Breast epithelium (tissue), 3 donors: ENCODE measurements at regions not wholly inside any gene's neighbourhood (a gene's known extent, or its start where the extent isn't known, plus 50 kb on each side); places are given as distances from the start of the nearest gene placed in this dataset.

ENCODE experiments used
- POLR2A ChIP-seq: fragments of 450-650 bp; IDR thresholded peaks from one replicate; pipeline ENCODE4 v1.6.1; 2016; ENCODE audit warnings: antibody characterized with exemption, mild to moderate bottlenecking, moderate library complexity
- POLR2AphosphoS5 ChIP-seq, 3 donors: sonication (generic); formaldehyde crosslinking; IDR thresholded peaks; one replicate each; pipeline ENCODE4 v1.6.1; 2017; ENCODE audit warnings: antibody characterized with exemption in 3 of 3
- TF ChIP-seq, protein P1 (sequence below), 3 donors: fragments of 450-650 bp; IDR thresholded peaks; one replicate each; pipeline ENCODE4 v1.5.1; 2016 to 2017; ENCODE audit warnings: antibody characterized with exemption in 3 of 3, mild to moderate bottlenecking in 3 of 3, moderate library complexity in 3 of 3

DNA sequence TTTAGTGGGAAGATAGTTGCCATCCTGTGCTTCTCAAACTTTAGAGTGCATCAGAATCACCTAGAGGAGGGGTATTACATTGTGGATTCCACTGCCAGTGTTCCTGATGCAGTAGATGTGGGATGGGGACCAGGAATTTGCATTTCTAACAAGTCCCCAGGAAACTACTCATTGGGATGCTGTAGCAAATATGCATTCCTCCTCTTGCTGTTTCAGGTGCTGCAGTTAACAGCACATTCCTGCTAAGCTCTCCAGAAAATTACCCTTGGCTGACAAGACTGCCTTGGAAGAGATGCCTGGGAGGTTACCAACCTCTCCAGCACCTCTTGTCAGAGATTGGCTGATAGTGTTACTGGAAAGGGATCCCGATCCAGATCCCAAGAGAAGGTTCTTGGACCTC lies 270.5 kb downstream of the OSTF1 start:
- TF ChIP-seq POLR2AphosphoS5 (IDR thresholded peaks at IDR 0.05) = no peak
- TF ChIP-seq, protein P1, sequence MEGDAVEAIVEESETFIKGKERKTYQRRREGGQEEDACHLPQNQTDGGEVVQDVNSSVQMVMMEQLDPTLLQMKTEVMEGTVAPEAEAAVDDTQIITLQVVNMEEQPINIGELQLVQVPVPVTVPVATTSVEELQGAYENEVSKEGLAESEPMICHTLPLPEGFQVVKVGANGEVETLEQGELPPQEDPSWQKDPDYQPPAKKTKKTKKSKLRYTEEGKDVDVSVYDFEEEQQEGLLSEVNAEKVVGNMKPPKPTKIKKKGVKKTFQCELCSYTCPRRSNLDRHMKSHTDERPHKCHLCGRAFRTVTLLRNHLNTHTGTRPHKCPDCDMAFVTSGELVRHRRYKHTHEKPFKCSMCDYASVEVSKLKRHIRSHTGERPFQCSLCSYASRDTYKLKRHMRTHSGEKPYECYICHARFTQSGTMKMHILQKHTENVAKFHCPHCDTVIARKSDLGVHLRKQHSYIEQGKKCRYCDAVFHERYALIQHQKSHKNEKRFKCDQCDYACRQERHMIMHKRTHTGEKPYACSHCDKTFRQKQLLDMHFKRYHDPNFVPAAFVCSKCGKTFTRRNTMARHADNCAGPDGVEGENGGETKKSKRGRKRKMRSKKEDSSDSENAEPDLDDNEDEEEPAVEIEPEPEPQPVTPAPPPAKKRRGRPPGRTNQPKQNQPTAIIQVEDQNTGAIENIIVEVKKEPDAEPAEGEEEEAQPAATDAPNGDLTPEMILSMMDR (IDR thresholded peaks at IDR 0.05) = no peak
- TF ChIP-seq POLR2A = no peak
